ENCODE measurements at regions not wholly inside any gene's neighbourhood (a gene's known extent, or its start where the extent isn't known, plus 50 kb on each side); places are given as distances from the start of the nearest gene placed in this dataset.

- Mint-ChIP-seq H3K27ac (no peak overlapping the region), H3K4me3 (no peak overlapping the region), H3K36me3 (no peaks in the 10 kb centered on the region), H3K4me1 (peaks cover 5% of the 10 kb centered on the region), H3K9me3 (no peaks in the 10 kb centered on the region)
- no peak for ATAC-seq
- DNase-seq (ENCODE audit: low spot score in 2 of 2): no peak
Measured at GRCh38 chr10:78272329-78272728, 238.7 kb downstream of the RPS24 start.

GRCh38 chr10:78274491-78274890, 240.8 kb downstream of the RPS24 start:
- H3K36me3 Mint-ChIP-seq: no peaks in the 10 kb centered on the region
- H3K4me1 Mint-ChIP-seq: peaks cover 5% of the 10 kb centered on the region
- H3K4me3 Mint-ChIP-seq: no peak overlapping the region
- ATAC-seq: no peak
- H3K27ac Mint-ChIP-seq: no peak overlapping the region
- DNase-seq (ENCODE audit: low spot score in 2 of 2): no peak
- H3K9me3 Mint-ChIP-seq: no peaks in the 10 kb centered on the region

- H3K27ac Mint-ChIP-seq: no peak overlapping the region
Measured at GRCh38 chr10:78276139-78276538, 242.5 kb downstream of the RPS24 start.

GRCh38 chr10:78277314-78278057, 243.8 kb downstream of the RPS24 start:
- ATAC-seq: no peak
- Mint-ChIP-seq H3K4me3 (no peak overlapping the region), H3K9me3 (no peaks in the 10 kb centered on the region), H3K4me1 (peaks cover 5% of the 10 kb centered on the region), H3K27ac (no peak overlapping the region), H3K36me3 (no peaks in the 10 kb centered on the region)
- DNase-seq (ENCODE audit: low spot score in 2 of 2): no peak

More at GRCh38 chr10:78276139-78276538, 242.5 kb downstream of the RPS24 start:
- H3K36me3 Mint-ChIP-seq: no peaks in the 10 kb centered on the region
- H3K4me3 Mint-ChIP-seq: no peak overlapping the region
- no peaks in the 10 kb centered on the region for H3K9me3 Mint-ChIP-seq
- DNase-seq (ENCODE audit: low spot score in 2 of 2) (no peak), ATAC-seq (no peak)
- peaks cover 5% of the 10 kb centered on the region for H3K4me1 Mint-ChIP-seq

- Mint-ChIP-seq H3K4me1 (peaks cover 5% of the 10 kb centered on the region), H3K9me3 (no peaks in the 10 kb centered on the region), H3K27ac (no peak overlapping the region), H3K4me3 (no peak overlapping the region), H3K36me3 (no peaks in the 10 kb centered on the region)
- ATAC-seq (no peak), DNase-seq (ENCODE audit: low spot score in 2 of 2) (no peak)
Measured at GRCh38 chr10:78278058-78278404, 244.4 kb downstream of the RPS24 start.

GRCh38 chr10:78279756-78280155, 246.1 kb downstream of the RPS24 start:
- Mint-ChIP-seq H3K4me3 (no peak overlapping the region), H3K4me1 (peaks cover 5% of the 10 kb centered on the region)

GRCh38 chr10:78280604-78281003, 246.9 kb downstream of the RPS24 start:
- H3K4me1 Mint-ChIP-seq: peaks cover 5% of the 10 kb centered on the region
- no peaks in the 10 kb centered on the region for H3K36me3 Mint-ChIP-seq

More at GRCh38 chr10:78279756-78280155, 246.1 kb downstream of the RPS24 start:
- DNase-seq (ENCODE audit: low spot score in 2 of 2) (no peak), ATAC-seq (no peak)
- Mint-ChIP-seq H3K36me3 (no peaks in the 10 kb centered on the region), H3K27ac (no peak overlapping the region), H3K9me3 (no peaks in the 10 kb centered on the region)

GRCh38 chr10:78281627-78282026, 248.0 kb downstream of the RPS24 start:
- Mint-ChIP-seq H3K27ac (no peak overlapping the region), H3K4me3 (no peak overlapping the region), H3K36me3 (no peaks in the 10 kb centered on the region), H3K9me3 (no peaks in the 10 kb centered on the region), H3K4me1 (peaks cover 3% of the 10 kb centered on the region)
- no peak for ATAC-seq
- DNase-seq (ENCODE audit: low spot score in 2 of 2): no peak

More at GRCh38 chr10:78280604-78281003, 246.9 kb downstream of the RPS24 start:
- no peak for DNase-seq (ENCODE audit: low spot score in 2 of 2)
- H3K9me3 Mint-ChIP-seq: no peaks in the 10 kb centered on the region
- H3K4me3 Mint-ChIP-seq: no peak overlapping the region
- H3K27ac Mint-ChIP-seq: no peak overlapping the region
- no peak for ATAC-seq

- Mint-ChIP-seq H3K36me3 (no peaks in the 10 kb centered on the region), H3K4me3 (no peak overlapping the region), H3K27ac (no peak overlapping the region), H3K9me3 (no peaks in the 10 kb centered on the region), H3K4me1 (no peaks in the 10 kb centered on the region)
- DNase-seq (ENCODE audit: low spot score in 2 of 2) (no peak), ATAC-seq (no peak)
Measured at GRCh38 chr10:78283069-78283682, 249.5 kb downstream of the RPS24 start.

- DNase-seq (ENCODE audit: low spot score in 2 of 2): no peak
- Mint-ChIP-seq H3K36me3 (no peaks in the 10 kb centered on the region), H3K4me1 (no peaks in the 10 kb centered on the region), H3K9me3 (no peaks in the 10 kb centered on the region), H3K4me3 (no peak overlapping the region), H3K27ac (no peak overlapping the region)
- ATAC-seq: no peak
Measured at GRCh38 chr10:78284381-78284780, 250.7 kb downstream of the RPS24 start.

GRCh38 chr10:78285226-78285625, 251.6 kb downstream of the RPS24 start:
- Mint-ChIP-seq H3K36me3 (no peaks in the 10 kb centered on the region), H3K27ac (no peak overlapping the region), H3K4me1 (no peaks in the 10 kb centered on the region), H3K4me3 (no peak overlapping the region), H3K9me3 (no peaks in the 10 kb centered on the region)
- DNase-seq (ENCODE audit: low spot score in 2 of 2) (no peak), ATAC-seq (no peak)

GRCh38 chr10:78286186-78286585, 252.5 kb downstream of the RPS24 start:
- Mint-ChIP-seq H3K4me1 (no peaks in the 10 kb centered on the region), H3K9me3 (no peaks in the 10 kb centered on the region), H3K27ac (no peak overlapping the region), H3K36me3 (no peaks in the 10 kb centered on the region), H3K4me3 (no peak overlapping the region)
- DNase-seq (ENCODE audit: low spot score in 2 of 2) (no peak), ATAC-seq (no peak)

GRCh38 chr10:78286668-78287067, 253.0 kb downstream of the RPS24 start:
- Mint-ChIP-seq H3K4me1 (no peaks in the 10 kb centered on the region), H3K9me3 (no peaks in the 10 kb centered on the region), H3K36me3 (no peaks in the 10 kb centered on the region), H3K27ac (no peak overlapping the region), H3K4me3 (no peak overlapping the region)
- DNase-seq (ENCODE audit: low spot score in 2 of 2) (no peak), ATAC-seq (no peak)

GRCh38 chr10:78287618-78288017, 254.0 kb downstream of the RPS24 start:
- H3K36me3 Mint-ChIP-seq: no peaks in the 10 kb centered on the region
- ATAC-seq (no peak), DNase-seq (ENCODE audit: low spot score in 2 of 2) (no peak)
- H3K4me1 Mint-ChIP-seq: no peaks in the 10 kb centered on the region
- H3K27ac Mint-ChIP-seq: no peak overlapping the region
- no peaks in the 10 kb centered on the region for H3K9me3 Mint-ChIP-seq
- no peak overlapping the region for H3K4me3 Mint-ChIP-seq

- Mint-ChIP-seq H3K9me3 (no peaks in the 10 kb centered on the region), H3K4me3 (no peak overlapping the region), H3K36me3 (no peaks in the 10 kb centered on the region), H3K4me1 (no peaks in the 10 kb centered on the region), H3K27ac (no peak overlapping the region)
- ATAC-seq: no peak
- DNase-seq (ENCODE audit: low spot score in 2 of 2): no peak
Measured at GRCh38 chr10:78288663-78289062, 255.0 kb downstream of the RPS24 start.

GRCh38 chr10:78290131-78290750, 256.6 kb downstream of the RPS24 start:
- no peaks in the 10 kb centered on the region for H3K4me1 Mint-ChIP-seq
- ATAC-seq: no peak
- no peaks in the 10 kb centered on the region for H3K36me3 Mint-ChIP-seq
- H3K9me3 Mint-ChIP-seq: no peaks in the 10 kb centered on the region
- no peak for DNase-seq (ENCODE audit: low spot score in 2 of 2)
- no peak overlapping the region for H3K27ac Mint-ChIP-seq
- H3K4me3 Mint-ChIP-seq: no peak overlapping the region
